SK-N-SH (cell line): ENCODE measurements at regions not wholly inside any gene's neighbourhood (a gene's known extent, or its start where the extent isn't known, plus 50 kb on each side); places are given as distances from the start of the nearest gene placed in this dataset.

Source experiments
- EP300 ChIP-seq, 2 experiments: IDR thresholded peaks; 2 replicates each; pipeline versions ENCODE4 v1.4.0 to v1.6.1; 2012; ENCODE audit warnings: borderline replicate concordance in 1 of 2, low read depth in 1 of 2, low read length in 1 of 2
- GABPA ChIP-seq: IDR thresholded peaks from 2 replicates; pipeline ENCODE4 v1.4.0; 2012; ENCODE audit warnings: low read depth, mild to moderate bottlenecking
- GATA2 ChIP-seq: sonication (generic); formaldehyde crosslinking; IDR thresholded peaks from 2 replicates; pipeline ENCODE4 v1.5.0; 2020; ENCODE audit warnings: mild to moderate bottlenecking, missing genetic modification reagents
- POLR2AphosphoS5 ChIP-seq: IDR thresholded peaks from 2 replicates; pipeline ENCODE4 v1.6.1; 2012; ENCODE audit warnings: low read depth, low read length
- YY1 ChIP-seq: IDR thresholded peaks from 2 replicates; pipeline ENCODE4 v1.4.0; 2012; ENCODE audit warnings: low read depth, mild to moderate bottlenecking
- TF ChIP-seq, protein P1 (sequence below): fragments of 200-600 bp; sonication (generic); IDR thresholded peaks from 2 replicates; pipeline ENCODE4 v1.6.1; 2017; ENCODE audit warnings: antibody characterized with exemption, mild to moderate bottlenecking, moderate library complexity
- TF ChIP-seq, protein P2 (sequence below): fragments of 150-350 bp; IDR thresholded peaks from 2 replicates; pipeline ENCODE4 v1.6.1; 2016; ENCODE audit warnings: mild to moderate bottlenecking, low read depth, low read length

DNA sequence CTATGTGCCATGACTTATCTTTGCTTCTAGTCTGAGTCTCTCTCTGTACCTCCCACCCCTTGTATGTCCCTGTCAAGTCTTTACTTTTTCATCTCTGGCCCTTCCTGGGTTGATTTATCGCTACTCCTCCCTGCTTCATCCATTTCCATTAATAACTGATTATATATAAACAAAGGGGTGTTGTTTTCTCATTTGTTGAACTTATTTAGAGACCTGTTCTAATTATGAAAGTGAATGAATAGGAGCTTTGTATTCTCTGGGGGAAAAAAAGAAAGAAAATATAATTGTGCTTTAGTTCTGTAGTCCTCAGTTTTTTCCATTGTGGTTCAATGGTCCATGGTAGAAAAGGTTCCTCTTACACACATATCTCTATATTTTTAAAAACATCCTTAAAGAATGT, 328.9 kb upstream of the PPP2R3A start:
- TF ChIP-seq POLR2AphosphoS5: no peak
- no peak for TF ChIP-seq GABPA
- TF ChIP-seq, protein P1, sequence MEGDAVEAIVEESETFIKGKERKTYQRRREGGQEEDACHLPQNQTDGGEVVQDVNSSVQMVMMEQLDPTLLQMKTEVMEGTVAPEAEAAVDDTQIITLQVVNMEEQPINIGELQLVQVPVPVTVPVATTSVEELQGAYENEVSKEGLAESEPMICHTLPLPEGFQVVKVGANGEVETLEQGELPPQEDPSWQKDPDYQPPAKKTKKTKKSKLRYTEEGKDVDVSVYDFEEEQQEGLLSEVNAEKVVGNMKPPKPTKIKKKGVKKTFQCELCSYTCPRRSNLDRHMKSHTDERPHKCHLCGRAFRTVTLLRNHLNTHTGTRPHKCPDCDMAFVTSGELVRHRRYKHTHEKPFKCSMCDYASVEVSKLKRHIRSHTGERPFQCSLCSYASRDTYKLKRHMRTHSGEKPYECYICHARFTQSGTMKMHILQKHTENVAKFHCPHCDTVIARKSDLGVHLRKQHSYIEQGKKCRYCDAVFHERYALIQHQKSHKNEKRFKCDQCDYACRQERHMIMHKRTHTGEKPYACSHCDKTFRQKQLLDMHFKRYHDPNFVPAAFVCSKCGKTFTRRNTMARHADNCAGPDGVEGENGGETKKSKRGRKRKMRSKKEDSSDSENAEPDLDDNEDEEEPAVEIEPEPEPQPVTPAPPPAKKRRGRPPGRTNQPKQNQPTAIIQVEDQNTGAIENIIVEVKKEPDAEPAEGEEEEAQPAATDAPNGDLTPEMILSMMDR: no peak
- no peak for TF ChIP-seq GATA2
- no peak for TF ChIP-seq EP300 (IDR thresholded peaks at IDR 0.05; ENCODE audit: borderline replicate concordance in 1 of 2, low read depth in 1 of 2, low read length in 1 of 2)
- TF ChIP-seq YY1: no peak
- TF ChIP-seq, protein P2, sequence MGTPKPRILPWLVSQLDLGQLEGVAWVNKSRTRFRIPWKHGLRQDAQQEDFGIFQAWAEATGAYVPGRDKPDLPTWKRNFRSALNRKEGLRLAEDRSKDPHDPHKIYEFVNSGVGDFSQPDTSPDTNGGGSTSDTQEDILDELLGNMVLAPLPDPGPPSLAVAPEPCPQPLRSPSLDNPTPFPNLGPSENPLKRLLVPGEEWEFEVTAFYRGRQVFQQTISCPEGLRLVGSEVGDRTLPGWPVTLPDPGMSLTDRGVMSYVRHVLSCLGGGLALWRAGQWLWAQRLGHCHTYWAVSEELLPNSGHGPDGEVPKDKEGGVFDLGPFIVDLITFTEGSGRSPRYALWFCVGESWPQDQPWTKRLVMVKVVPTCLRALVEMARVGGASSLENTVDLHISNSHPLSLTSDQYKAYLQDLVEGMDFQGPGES: no peak
